ENCODE measurements at regions not wholly inside any gene's neighbourhood (a gene's known extent, or its start where the extent isn't known, plus 50 kb on each side); places are given as distances from the start of the nearest gene placed in this dataset.

DNA sequence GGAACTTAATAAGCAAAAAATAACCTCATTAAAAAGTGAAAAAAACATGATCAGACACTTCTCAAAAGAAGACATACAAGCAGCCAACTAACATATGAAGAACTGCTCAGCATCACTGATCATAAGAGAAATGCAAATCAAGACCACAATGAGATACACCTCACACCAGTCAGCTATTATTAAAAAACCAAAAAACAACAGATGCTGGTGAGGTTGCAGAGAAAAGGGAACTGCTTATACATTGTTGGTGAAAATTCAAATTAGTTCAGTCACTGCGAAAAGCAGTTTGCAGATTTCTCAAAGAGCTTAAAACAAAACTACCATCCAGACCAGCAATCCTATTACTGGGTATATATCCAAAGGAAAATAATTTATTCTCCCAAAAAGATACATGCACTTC is 513.3 kb downstream of the MDFIC start (continued):
- no peak for TF ChIP-seq ESRRA (IDR thresholded peaks at IDR 0.05; ENCODE audit: low read length)
- no peak for TF ChIP-seq CHD4 (IDR thresholded peaks at IDR 0.05)
- peak; percentile 74 for TF ChIP-seq SPI1 (IDR thresholded peaks at IDR 0.05; ENCODE audit: borderline replicate concordance, insufficient read depth, low read depth, low read length)
- peak; percentile 77; the same call in 1 of the 2 replicates for TF ChIP-seq SMARCA5 (IDR thresholded peaks at IDR 0.05)
- no peak for TF ChIP-seq RAD21 (IDR thresholded peaks at IDR 0.05; ENCODE audit: insufficient read depth, low read depth, low read length)
- TF ChIP-seq, protein P1, sequence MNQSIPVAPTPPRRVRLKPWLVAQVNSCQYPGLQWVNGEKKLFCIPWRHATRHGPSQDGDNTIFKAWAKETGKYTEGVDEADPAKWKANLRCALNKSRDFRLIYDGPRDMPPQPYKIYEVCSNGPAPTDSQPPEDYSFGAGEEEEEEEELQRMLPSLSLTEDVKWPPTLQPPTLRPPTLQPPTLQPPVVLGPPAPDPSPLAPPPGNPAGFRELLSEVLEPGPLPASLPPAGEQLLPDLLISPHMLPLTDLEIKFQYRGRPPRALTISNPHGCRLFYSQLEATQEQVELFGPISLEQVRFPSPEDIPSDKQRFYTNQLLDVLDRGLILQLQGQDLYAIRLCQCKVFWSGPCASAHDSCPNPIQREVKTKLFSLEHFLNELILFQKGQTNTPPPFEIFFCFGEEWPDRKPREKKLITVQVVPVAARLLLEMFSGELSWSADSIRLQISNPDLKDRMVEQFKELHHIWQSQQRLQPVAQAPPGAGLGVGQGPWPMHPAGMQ (IDR thresholded peaks at IDR 0.05; ENCODE audit: borderline replicate concordance), result no peak
- TF ChIP-seq CBX3 (IDR thresholded peaks at IDR 0.05; ENCODE audit: borderline replicate concordance, low read depth), result no peak
- TF ChIP-seq NFXL1 (IDR thresholded peaks at IDR 0.05; ENCODE audit: borderline replicate concordance), result no peak
- TF ChIP-seq, protein P2, sequence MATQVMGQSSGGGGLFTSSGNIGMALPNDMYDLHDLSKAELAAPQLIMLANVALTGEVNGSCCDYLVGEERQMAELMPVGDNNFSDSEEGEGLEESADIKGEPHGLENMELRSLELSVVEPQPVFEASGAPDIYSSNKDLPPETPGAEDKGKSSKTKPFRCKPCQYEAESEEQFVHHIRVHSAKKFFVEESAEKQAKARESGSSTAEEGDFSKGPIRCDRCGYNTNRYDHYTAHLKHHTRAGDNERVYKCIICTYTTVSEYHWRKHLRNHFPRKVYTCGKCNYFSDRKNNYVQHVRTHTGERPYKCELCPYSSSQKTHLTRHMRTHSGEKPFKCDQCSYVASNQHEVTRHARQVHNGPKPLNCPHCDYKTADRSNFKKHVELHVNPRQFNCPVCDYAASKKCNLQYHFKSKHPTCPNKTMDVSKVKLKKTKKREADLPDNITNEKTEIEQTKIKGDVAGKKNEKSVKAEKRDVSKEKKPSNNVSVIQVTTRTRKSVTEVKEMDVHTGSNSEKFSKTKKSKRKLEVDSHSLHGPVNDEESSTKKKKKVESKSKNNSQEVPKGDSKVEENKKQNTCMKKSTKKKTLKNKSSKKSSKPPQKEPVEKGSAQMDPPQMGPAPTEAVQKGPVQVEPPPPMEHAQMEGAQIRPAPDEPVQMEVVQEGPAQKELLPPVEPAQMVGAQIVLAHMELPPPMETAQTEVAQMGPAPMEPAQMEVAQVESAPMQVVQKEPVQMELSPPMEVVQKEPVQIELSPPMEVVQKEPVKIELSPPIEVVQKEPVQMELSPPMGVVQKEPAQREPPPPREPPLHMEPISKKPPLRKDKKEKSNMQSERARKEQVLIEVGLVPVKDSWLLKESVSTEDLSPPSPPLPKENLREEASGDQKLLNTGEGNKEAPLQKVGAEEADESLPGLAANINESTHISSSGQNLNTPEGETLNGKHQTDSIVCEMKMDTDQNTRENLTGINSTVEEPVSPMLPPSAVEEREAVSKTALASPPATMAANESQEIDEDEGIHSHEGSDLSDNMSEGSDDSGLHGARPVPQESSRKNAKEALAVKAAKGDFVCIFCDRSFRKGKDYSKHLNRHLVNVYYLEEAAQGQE (IDR thresholded peaks at IDR 0.05; ENCODE audit: low read depth, low read length), result no peak
- TF ChIP-seq, protein P3, sequence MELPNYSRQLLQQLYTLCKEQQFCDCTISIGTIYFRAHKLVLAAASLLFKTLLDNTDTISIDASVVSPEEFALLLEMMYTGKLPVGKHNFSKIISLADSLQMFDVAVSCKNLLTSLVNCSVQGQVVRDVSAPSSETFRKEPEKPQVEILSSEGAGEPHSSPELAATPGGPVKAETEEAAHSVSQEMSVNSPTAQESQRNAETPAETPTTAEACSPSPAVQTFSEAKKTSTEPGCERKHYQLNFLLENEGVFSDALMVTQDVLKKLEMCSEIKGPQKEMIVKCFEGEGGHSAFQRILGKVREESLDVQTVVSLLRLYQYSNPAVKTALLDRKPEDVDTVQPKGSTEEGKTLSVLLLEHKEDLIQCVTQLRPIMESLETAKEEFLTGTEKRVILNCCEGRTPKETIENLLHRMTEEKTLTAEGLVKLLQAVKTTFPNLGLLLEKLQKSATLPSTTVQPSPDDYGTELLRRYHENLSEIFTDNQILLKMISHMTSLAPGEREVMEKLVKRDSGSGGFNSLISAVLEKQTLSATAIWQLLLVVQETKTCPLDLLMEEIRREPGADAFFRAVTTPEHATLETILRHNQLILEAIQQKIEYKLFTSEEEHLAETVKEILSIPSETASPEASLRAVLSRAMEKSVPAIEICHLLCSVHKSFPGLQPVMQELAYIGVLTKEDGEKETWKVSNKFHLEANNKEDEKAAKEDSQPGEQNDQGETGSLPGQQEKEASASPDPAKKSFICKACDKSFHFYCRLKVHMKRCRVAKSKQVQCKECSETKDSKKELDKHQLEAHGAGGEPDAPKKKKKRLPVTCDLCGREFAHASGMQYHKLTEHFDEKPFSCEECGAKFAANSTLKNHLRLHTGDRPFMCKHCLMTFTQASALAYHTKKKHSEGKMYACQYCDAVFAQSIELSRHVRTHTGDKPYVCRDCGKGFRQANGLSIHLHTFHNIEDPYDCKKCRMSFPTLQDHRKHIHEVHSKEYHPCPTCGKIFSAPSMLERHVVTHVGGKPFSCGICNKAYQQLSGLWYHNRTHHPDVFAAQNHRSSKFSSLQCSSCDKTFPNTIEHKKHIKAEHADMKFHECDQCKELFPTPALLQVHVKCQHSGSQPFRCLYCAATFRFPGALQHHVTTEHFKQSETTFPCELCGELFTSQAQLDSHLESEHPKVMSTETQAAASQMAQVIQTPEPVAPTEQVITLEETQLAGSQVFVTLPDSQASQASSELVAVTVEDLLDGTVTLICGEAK (IDR thresholded peaks at IDR 0.05; ENCODE audit: borderline replicate concordance), result no peak
- TF ChIP-seq MTA2 (IDR thresholded peaks at IDR 0.05; ENCODE audit: low read depth), result peak; percentile 32; the same call in 1 of the 2 replicates
- no peak for TF ChIP-seq HDAC6 (IDR thresholded peaks at IDR 0.05; ENCODE audit: unreplicated experiment)
